Erythroblast (primary cell): ENCODE measurements at regions not wholly inside any gene's neighbourhood (a gene's known extent, or its start where the extent isn't known, plus 50 kb on each side); places are given as distances from the start of the nearest gene placed in this dataset.

Experiments used
- GATA1 ChIP-seq: IDR thresholded peaks from 2 replicates; pipeline ENCODE4 v1.6.1; 2011; ENCODE audit warnings: low read depth, mild to moderate bottlenecking, control low read depth, low read length, moderate library complexity
- POLR2A ChIP-seq: IDR thresholded peaks from 2 replicates; pipeline ENCODE4 v1.6.1; 2011; ENCODE audit warnings: mild to moderate bottlenecking, low read length

- TF ChIP-seq POLR2A (no peak), GATA1 (no peak)
These were observed 825.5 kb upstream of the NXPH2 start for GRCh38 chr2:139605668-139606067.
